ENCODE measurements at regions not wholly inside any gene's neighbourhood (a gene's known extent, or its start where the extent isn't known, plus 50 kb on each side); places are given as distances from the start of the nearest gene placed in this dataset.

- TF ChIP-seq CTCF (IDR thresholded peaks at IDR 0.05): no peak
- TF ChIP-seq ZFX (IDR thresholded peaks at IDR 0.05; ENCODE audit: borderline replicate concordance): no peak
These were observed 544.1 kb upstream of the AMELY start for GRCh38 chrY:7455626-7456025.
